ENCODE measurements at regions not wholly inside any gene's neighbourhood (a gene's known extent, or its start where the extent isn't known, plus 50 kb on each side); places are given as distances from the start of the nearest gene placed in this dataset.

DNA sequence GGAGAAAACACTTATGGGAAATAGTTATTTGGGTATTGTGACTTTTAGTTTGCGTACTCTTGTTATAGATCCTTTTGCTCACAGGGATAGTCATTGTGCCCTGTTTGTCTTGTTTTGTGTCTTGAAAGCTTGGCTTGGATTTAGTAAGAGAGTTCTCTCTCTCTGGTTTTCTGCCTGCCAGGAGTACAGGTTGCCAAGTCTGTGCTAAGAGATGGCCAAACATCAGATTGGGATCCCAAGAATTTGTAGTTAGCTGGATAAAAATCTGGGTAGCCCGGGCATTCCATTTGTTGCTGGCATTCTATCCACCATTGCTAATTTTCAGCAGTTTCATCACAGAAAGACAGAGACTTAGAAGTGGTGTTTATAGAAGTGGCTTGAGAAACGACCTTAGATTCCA lies 222.2 kb downstream of the NRIP1 start:
- Mint-ChIP-seq H3K36me3 (peaks cover 0 to 18% (median 0%) of the 10 kb centered on the region in 3 donors), H3K4me3 (no peak overlapping the region), H3K27ac (no peak overlapping the region), H3K27me3 (no peaks in the 10 kb centered on the region), H3K4me1 (no peaks in the 10 kb centered on the region), H3K9me3 (peaks cover 0 to 11% (median 9%) of the 10 kb centered on the region in 5 donors)
- no peaks in the 10 kb centered on the region for H3K27me3 ChIP-seq (ENCODE audit: insufficient read depth, low read length, poor library complexity, severe bottlenecking)
- H3K4me3 ChIP-seq (ENCODE audit: low read length), result no peak overlapping the region
- ChIA-PET POLR2A (no interaction called here), CTCF (no interaction called here)
- no peaks in the 10 kb centered on the region for H3K4me1 ChIP-seq (ENCODE audit: insufficient read depth, low read length)
- DNase-seq, result no peak
- no peaks in the 10 kb centered on the region for H3K36me3 ChIP-seq (ENCODE audit: insufficient read depth, low read length)
- H3K9me3 ChIP-seq (ENCODE audit: low read length), result no peaks in the 10 kb centered on the region
- no peak overlapping the region for H3K27ac ChIP-seq (ENCODE audit: low read depth, low read length)

GRCh38 chr21:14841511-14842472 lies 223.0 kb downstream of the NRIP1 start:
- Mint-ChIP-seq H3K4me1 (no peaks in the 10 kb centered on the region), H3K9me3 (peaks cover 0 to 9% (median 9%) of the 10 kb centered on the region in 5 donors), H3K36me3 (peaks cover 0 to 15% (median 0%) of the 10 kb centered on the region in 3 donors), H3K27ac (no peak overlapping the region), H3K27me3 (no peaks in the 10 kb centered on the region), H3K4me3 (no peak overlapping the region)
- CTCF ChIA-PET, result no interaction called here
- H3K4me1 ChIP-seq (ENCODE audit: insufficient read depth, low read length), result no peaks in the 10 kb centered on the region
- POLR2A ChIA-PET, result no interaction called here
- H3K9me3 ChIP-seq (ENCODE audit: low read length), result no peaks in the 10 kb centered on the region
- DNase-seq, result no peak
- no peaks in the 10 kb centered on the region for H3K27me3 ChIP-seq (ENCODE audit: insufficient read depth, low read length, poor library complexity, severe bottlenecking)
- no peak overlapping the region for H3K4me3 ChIP-seq (ENCODE audit: low read length)
- no peak overlapping the region for H3K27ac ChIP-seq (ENCODE audit: low read depth, low read length)
- H3K36me3 ChIP-seq (ENCODE audit: insufficient read depth, low read length), result no peaks in the 10 kb centered on the region

DNA sequence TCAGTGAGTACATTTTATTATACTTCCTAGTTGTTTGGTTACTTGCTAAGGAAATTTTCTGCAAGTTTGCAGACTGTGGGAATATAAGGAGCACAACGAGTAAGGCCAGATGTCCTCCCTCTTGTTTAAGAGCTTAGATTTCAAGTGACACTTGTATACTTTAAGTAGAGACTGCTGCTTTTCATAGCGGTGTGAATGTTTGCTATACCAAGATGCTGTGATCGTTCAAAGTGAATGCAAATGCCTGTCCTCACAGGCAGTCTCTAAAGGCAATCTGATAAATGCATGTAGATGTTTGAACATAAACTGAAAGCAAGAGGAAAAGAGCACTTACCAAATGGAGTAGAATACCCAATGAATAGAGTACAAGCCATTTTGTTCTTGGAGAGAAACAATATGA lies 226.4 kb downstream of the NRIP1 start:
- H3K36me3 ChIP-seq (ENCODE audit: insufficient read depth, low read length), result no peaks in the 10 kb centered on the region
- no peaks in the 10 kb centered on the region for H3K27me3 Mint-ChIP-seq

DNA sequence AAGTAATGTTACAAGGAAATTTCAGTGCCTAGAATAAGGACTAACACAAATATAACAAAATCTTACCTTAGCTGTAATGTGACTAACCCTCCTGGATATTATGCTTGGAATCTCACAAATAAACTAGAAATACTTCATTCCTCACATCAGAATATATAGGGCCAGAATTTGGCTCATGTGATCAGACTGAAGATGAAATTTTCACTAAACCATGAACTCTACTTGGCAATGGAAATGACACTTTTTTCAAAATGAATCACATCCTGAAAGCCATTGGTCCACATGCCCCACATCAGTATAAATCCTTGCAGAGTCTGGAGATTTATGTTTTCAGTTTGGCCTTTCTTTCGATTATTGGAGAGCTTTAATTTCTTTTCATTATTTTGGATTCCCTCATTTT lies 227.8 kb downstream of the NRIP1 start:
- no peaks in the 10 kb centered on the region for H3K36me3 Mint-ChIP-seq
- H3K4me3 Mint-ChIP-seq, result no peak overlapping the region
- Histone ChIP-seq H3K4me1 (ENCODE audit: insufficient read depth, low read length) (no peaks in the 10 kb centered on the region), H3K36me3 (ENCODE audit: insufficient read depth, low read length) (no peaks in the 10 kb centered on the region), H3K4me3 (ENCODE audit: low read length) (no peak overlapping the region), H3K9me3 (ENCODE audit: low read length) (no peaks in the 10 kb centered on the region), H3K27ac (ENCODE audit: low read depth, low read length) (no peak overlapping the region), H3K27me3 (ENCODE audit: insufficient read depth, low read length, poor library complexity, severe bottlenecking) (no peaks in the 10 kb centered on the region)
- no peaks in the 10 kb centered on the region for H3K27me3 Mint-ChIP-seq
- H3K27ac Mint-ChIP-seq, result no peak overlapping the region
- ChIA-PET CTCF (interaction anchor here (1.4 kb wide), 1 partner anchor 13 kb away, joined by 3 read pairs; no protein-coding TSS in a partner anchor), POLR2A (no interaction called here)
- H3K9me3 Mint-ChIP-seq, result peaks cover 0 to 2% (median 0%) of the 10 kb centered on the region in 5 donors
- no peaks in the 10 kb centered on the region for H3K4me1 Mint-ChIP-seq
- no peak for DNase-seq

More for the DNA sequence above, 226.4 kb downstream of the NRIP1 start:
- Histone ChIP-seq H3K4me1 (ENCODE audit: insufficient read depth, low read length) (no peaks in the 10 kb centered on the region), H3K4me3 (ENCODE audit: low read length) (no peak overlapping the region), H3K27me3 (ENCODE audit: insufficient read depth, low read length, poor library complexity, severe bottlenecking) (no peaks in the 10 kb centered on the region), H3K27ac (ENCODE audit: low read depth, low read length) (no peak overlapping the region), H3K9me3 (ENCODE audit: low read length) (no peaks in the 10 kb centered on the region)
- ChIA-PET POLR2A (no interaction called here), CTCF (interaction anchor here (0.6 kb wide), 1 partner anchor 284 kb away, joined by 3 read pairs; no protein-coding TSS in a partner anchor)
- Mint-ChIP-seq H3K27ac (no peak overlapping the region), H3K9me3 (peaks cover 0 to 4% (median 0%) of the 10 kb centered on the region in 5 donors), H3K4me1 (no peaks in the 10 kb centered on the region), H3K36me3 (no peaks in the 10 kb centered on the region), H3K4me3 (no peak overlapping the region)
- no peak for DNase-seq

- Histone ChIP-seq H3K4me1 (ENCODE audit: insufficient read depth, low read length) (no peaks in the 10 kb centered on the region), H3K4me3 (ENCODE audit: low read length) (no peak overlapping the region), H3K27ac (ENCODE audit: low read depth, low read length) (no peak overlapping the region), H3K9me3 (ENCODE audit: low read length) (no peaks in the 10 kb centered on the region), H3K36me3 (ENCODE audit: insufficient read depth, low read length) (no peaks in the 10 kb centered on the region), H3K27me3 (ENCODE audit: insufficient read depth, low read length, poor library complexity, severe bottlenecking) (no peaks in the 10 kb centered on the region)
- CTCF ChIA-PET, result no interaction called here
- H3K9me3 Mint-ChIP-seq, result no peaks in the 10 kb centered on the region
- no peaks in the 10 kb centered on the region for H3K27me3 Mint-ChIP-seq
- H3K4me1 Mint-ChIP-seq, result no peaks in the 10 kb centered on the region
- no peak for DNase-seq
- H3K4me3 Mint-ChIP-seq, result no peak overlapping the region
- no peaks in the 10 kb centered on the region for H3K36me3 Mint-ChIP-seq
- POLR2A ChIA-PET, result no interaction called here
- peak overlapping the region in 1 of 8 donors; percentile 10 for H3K27ac Mint-ChIP-seq
Measured at GRCh38 chr21:14833666-14834351, 231.0 kb downstream of the NRIP1 start.

- no peaks in the 10 kb centered on the region for H3K36me3 ChIP-seq (ENCODE audit: insufficient read depth, low read length)
- no peaks in the 10 kb centered on the region for H3K27me3 ChIP-seq (ENCODE audit: insufficient read depth, low read length, poor library complexity, severe bottlenecking)
- no peak overlapping the region for H3K27ac ChIP-seq (ENCODE audit: low read depth, low read length)
- no peak overlapping the region for H3K4me3 ChIP-seq (ENCODE audit: low read length)
- ChIA-PET POLR2A (no interaction called here), CTCF (no interaction called here)
- Mint-ChIP-seq H3K36me3 (no peaks in the 10 kb centered on the region), H3K27ac (no peak overlapping the region), H3K4me3 (peak overlapping the region in 1 of 7 donors; percentile 1), H3K4me1 (no peaks in the 10 kb centered on the region), H3K9me3 (no peaks in the 10 kb centered on the region), H3K27me3 (no peaks in the 10 kb centered on the region)
- no peaks in the 10 kb centered on the region for H3K4me1 ChIP-seq (ENCODE audit: insufficient read depth, low read length)
- H3K9me3 ChIP-seq (ENCODE audit: low read length), result no peaks in the 10 kb centered on the region
- DNase-seq, result no peak
Measured at GRCh38 chr21:14833241-14833640, 231.6 kb downstream of the NRIP1 start.

GRCh38 chr21:14830307-14830706 lies 234.5 kb downstream of the NRIP1 start:
- POLR2A ChIA-PET, result no interaction called here
- no peaks in the 10 kb centered on the region for H3K4me1 ChIP-seq (ENCODE audit: insufficient read depth, low read length)
- H3K27ac ChIP-seq (ENCODE audit: low read depth, low read length), result no peak overlapping the region
- no peaks in the 10 kb centered on the region for H3K9me3 ChIP-seq (ENCODE audit: low read length)
- no peak overlapping the region for H3K4me3 Mint-ChIP-seq
- no peaks in the 10 kb centered on the region for H3K36me3 Mint-ChIP-seq
- H3K27me3 ChIP-seq (ENCODE audit: insufficient read depth, low read length, poor library complexity, severe bottlenecking), result no peaks in the 10 kb centered on the region
- H3K27ac Mint-ChIP-seq, result no peak overlapping the region
- no peak for DNase-seq
- H3K27me3 Mint-ChIP-seq, result no peaks in the 10 kb centered on the region
- H3K36me3 ChIP-seq (ENCODE audit: insufficient read depth, low read length), result no peaks in the 10 kb centered on the region
- CTCF ChIA-PET, result no interaction called here
- H3K9me3 Mint-ChIP-seq, result no peaks in the 10 kb centered on the region
- H3K4me3 ChIP-seq (ENCODE audit: low read length), result no peak overlapping the region
- H3K4me1 Mint-ChIP-seq, result no peaks in the 10 kb centered on the region

DNA sequence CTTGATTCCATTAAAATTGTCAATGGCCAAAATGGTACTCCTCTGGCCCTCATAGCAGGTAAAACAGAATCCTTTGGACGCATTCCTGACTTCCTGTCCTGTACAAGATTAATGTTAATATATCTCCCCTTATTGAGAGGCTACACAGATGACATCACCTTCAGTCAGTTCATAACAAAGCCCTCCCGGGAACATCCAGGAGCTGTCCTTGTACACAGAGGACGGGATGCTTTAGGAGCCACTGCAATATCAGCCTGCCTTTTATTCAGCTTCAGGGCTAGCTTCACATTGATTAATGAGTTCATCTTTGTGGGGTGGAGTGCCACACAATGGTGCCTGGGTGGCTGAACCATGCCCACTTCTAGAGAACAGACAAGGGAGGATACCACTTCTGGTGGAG lies 235.1 kb downstream of the NRIP1 start:
- no peaks in the 10 kb centered on the region for H3K9me3 ChIP-seq (ENCODE audit: low read length)
- H3K9me3 Mint-ChIP-seq, result no peaks in the 10 kb centered on the region
- no peaks in the 10 kb centered on the region for H3K4me1 ChIP-seq (ENCODE audit: insufficient read depth, low read length)

More for the DNA sequence above, 235.1 kb downstream of the NRIP1 start:
- no peaks in the 10 kb centered on the region for H3K36me3 ChIP-seq (ENCODE audit: insufficient read depth, low read length)
- Mint-ChIP-seq H3K27ac (peak overlapping the region in 1 of 8 donors; percentile 52), H3K4me1 (no peaks in the 10 kb centered on the region), H3K36me3 (no peaks in the 10 kb centered on the region), H3K4me3 (no peak overlapping the region), H3K27me3 (no peaks in the 10 kb centered on the region)
- POLR2A ChIA-PET, result no interaction called here
- no peak overlapping the region for H3K4me3 ChIP-seq (ENCODE audit: low read length)
- H3K27me3 ChIP-seq (ENCODE audit: insufficient read depth, low read length, poor library complexity, severe bottlenecking), result no peaks in the 10 kb centered on the region
- CTCF ChIA-PET, result interaction anchor here (0.6 kb wide), 1 partner anchor 219 kb away, joined by 3 read pairs; no protein-coding TSS in a partner anchor
- no peak for DNase-seq
- no peak overlapping the region for H3K27ac ChIP-seq (ENCODE audit: low read depth, low read length)

All from CD8-positive, alpha-beta memory T cell (primary cell).